ENCODE measurements at regions not wholly inside any gene's neighbourhood (a gene's known extent, or its start where the extent isn't known, plus 50 kb on each side); places are given as distances from the start of the nearest gene placed in this dataset.

GRCh38 chr1:60757485-60757884, 324.9 kb upstream of the NFIA start:
- no peak for TF ChIP-seq ZNF670 (tag by site-specific recombination; IDR thresholded peaks at IDR 0.05; ENCODE audit: low read depth)
- TF ChIP-seq CTCF (tag by site-specific recombination; IDR thresholded peaks at IDR 0.05) = no peak
- no peak for TF ChIP-seq ZFP41 (tag by site-specific recombination; IDR thresholded peaks at IDR 0.05; ENCODE audit: borderline replicate concordance)
- TF ChIP-seq, protein P1, sequence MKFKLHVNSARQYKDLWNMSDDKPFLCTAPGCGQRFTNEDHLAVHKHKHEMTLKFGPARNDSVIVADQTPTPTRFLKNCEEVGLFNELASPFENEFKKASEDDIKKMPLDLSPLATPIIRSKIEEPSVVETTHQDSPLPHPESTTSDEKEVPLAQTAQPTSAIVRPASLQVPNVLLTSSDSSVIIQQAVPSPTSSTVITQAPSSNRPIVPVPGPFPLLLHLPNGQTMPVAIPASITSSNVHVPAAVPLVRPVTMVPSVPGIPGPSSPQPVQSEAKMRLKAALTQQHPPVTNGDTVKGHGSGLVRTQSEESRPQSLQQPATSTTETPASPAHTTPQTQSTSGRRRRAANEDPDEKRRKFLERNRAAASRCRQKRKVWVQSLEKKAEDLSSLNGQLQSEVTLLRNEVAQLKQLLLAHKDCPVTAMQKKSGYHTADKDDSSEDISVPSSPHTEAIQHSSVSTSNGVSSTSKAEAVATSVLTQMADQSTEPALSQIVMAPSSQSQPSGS (tag by site-specific recombination; IDR thresholded peaks at IDR 0.05; ENCODE audit: low read depth) = no peak
- no peak for TF ChIP-seq REST (tag by site-specific recombination; IDR thresholded peaks at IDR 0.05)
- no peak for TF ChIP-seq ZNF223 (tag by site-specific recombination; IDR thresholded peaks at IDR 0.05)
- no peak for TF ChIP-seq ZNF658 (tag by site-specific recombination; IDR thresholded peaks at IDR 0.05)
- TF ChIP-seq ZNF600 (tag by site-specific recombination; IDR thresholded peaks at IDR 0.05) = no peak

Measured in HEK293 (cell line).